ENCODE measurements at regions not wholly inside any gene's neighbourhood (a gene's known extent, or its start where the extent isn't known, plus 50 kb on each side); places are given as distances from the start of the nearest gene placed in this dataset.
"Not testable (repeated sequence)": the region's sequence is repeated elsewhere in the genome, so short reads cannot be mapped to it uniquely, and the experiment has no call there.

DNA sequence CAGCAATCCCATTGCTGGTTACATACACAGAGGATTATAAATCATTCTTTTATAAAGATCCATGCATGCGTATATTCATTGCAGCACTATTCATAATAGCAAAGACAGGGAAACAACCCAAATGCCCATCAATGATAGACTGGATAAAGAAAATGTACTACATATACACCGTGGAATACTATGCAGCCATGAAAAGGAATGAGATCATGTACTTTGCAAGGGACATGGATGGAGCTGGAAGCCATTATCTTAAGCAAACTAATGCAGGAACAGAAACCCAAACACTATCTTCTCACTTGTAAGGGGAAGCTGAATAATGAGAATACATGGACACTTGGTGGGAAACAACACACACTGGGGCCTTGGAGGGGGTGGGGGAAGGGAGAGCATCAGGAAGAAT is 529.7 kb downstream of the TBC1D32 start:
- DNase-seq (ENCODE audit: low spot score) = no peak

DNA sequence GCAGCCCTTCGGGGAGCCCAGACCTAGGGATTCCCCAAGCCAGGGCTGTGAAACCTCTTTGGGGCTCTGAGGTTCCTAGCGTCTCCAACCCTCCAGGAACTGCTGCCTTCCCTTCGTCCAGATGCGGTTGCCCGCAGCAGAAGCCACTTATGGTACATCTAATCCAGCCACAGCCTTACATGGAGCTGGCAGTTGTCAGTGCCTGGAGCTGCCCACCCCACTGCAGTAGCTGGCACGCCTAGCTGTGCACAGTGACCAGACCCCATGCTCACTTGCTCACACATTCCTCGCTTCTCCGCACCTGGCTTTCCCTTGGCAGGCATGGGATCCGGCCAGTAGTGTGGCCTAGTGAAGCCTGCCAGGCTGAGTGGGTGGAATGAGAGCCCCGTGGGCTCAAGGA is 547.6 kb downstream of the TBC1D32 start:
- no peak for DNase-seq (ENCODE audit: low spot score)

DNA sequence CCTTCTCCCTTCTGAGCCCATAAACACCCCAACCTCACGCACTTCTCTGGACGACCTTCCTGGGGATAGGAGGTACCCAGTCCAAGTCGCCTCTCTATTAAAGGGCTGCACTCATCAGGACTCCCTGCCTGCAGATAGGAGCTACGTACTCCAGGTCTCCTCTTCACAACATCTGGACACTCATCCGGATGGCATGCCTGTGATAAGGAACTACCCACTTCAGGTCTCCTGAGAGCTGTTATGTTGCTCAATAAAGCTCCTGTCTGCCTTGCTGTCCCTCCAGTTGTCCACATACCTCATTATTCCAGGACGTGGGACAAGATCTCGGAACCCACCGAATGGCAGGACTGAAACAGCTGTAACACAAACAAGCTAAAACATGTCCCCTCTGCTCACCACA is 548.0 kb downstream of the TBC1D32 start:
- no peak for DNase-seq (ENCODE audit: low spot score)

DNA sequence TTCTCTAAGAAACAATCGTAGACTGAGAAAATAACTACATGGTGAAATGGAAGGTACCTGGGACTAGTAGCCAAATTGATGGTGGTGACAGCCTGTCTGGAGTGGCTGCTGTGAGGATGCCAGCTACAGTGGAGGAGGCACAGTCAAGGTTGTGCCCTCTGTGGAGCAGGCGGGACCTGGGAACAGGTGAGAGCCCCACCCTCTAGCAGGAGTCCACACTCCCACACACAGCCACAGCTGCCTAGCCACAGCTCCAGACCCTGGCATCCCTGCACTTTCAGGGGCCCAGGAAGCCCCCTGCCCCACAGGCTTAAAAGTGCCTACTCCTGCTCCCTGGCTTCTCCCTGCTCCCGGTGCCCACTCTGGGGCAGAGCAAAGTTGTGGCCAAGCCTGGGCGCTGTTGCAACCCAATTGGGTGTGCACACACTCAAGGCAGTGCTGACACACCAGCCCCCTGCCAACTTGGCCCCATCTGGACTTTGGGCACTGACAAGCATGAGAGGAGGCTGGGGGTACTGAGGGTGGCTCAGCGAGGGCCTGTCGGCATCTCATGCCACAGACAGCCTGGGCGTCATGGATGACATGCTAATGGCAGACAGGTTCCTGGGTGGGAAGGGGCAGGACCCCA is 548.7 kb downstream of the TBC1D32 start:
- no peak for DNase-seq (ENCODE audit: low spot score)

DNA sequence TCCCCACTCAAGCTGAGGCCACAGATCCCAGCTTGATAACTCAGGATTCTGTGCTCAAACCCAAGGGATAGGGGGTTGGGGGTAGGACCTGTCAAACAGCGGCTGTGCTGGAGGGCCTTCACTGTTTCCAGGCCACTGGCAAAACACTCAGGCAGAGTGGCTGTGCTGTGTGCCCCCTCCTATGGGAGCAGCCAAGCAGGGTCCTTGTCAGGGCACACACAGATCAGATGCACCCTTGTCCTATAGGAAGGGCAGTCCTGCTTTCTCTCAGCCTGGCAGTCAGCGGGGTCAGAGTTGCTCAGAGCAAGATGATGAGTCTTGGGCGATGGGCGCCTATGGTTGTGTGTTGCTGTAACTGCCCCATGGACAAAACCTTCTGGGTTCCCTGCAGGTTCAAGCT is 554.8 kb downstream of the TBC1D32 start:
- DNase-seq (ENCODE audit: low spot score) = no peak

DNA sequence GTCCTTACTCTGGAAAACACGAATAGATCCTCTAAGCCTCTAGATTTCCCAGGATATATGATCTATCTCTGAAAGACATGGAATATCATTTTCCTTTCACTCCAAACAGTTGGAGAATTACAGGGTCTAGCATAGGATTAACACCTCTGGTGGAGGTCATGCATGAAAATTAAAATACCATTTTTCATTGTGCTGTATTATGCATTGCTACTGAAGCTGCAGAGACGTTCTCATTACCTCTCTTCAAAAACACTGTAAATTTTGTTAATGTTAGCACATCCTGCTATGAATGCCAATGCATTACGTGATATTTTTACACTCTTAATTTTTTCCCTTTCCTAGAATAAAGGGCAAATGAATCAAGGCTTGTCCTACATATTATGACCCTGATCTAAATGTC is 558.6 kb downstream of the TBC1D32 start:
- DNase-seq (ENCODE audit: low spot score) = no peak

DNA sequence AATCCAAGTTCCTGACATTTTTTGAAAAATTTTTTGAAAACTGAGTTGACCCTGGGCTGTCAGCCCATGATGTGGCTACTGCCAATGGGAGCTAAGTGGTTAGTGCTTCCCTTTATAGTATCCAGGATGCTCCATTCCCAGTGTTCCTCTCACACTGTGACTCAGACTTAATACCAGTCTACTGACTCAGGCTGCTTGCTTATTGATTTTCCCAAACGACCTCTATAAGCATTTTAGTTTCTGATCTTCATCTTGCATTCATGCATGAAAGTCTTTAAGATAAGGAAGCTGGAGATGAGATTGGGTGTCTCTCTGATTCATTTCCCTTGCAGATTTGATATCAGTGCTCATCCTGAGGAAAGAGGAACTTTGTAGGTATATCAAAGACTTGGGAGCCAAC is 560.0 kb downstream of the TBC1D32 start:
- DNase-seq (ENCODE audit: low spot score) = no peak

DNA sequence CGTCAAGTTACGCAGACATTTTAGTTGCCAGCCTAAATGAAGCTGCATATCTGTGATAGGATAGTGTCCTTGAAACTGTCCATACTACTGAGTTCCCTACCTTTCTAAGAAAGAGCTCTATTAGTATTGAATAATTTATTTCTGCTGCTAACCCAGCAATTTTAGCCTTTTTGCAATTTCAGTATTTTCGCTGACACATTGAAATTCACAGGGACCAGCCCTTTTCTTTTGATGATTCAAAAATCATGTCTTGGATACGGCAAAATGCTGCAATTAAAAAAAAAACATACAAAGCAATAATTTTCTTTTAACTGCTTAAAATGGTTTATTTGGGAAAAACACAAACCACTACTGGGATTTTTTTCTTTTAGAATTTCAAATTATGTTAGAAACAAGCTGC is 563.3 kb downstream of the TBC1D32 start:
- DNase-seq (ENCODE audit: low spot score) = no peak

DNA sequence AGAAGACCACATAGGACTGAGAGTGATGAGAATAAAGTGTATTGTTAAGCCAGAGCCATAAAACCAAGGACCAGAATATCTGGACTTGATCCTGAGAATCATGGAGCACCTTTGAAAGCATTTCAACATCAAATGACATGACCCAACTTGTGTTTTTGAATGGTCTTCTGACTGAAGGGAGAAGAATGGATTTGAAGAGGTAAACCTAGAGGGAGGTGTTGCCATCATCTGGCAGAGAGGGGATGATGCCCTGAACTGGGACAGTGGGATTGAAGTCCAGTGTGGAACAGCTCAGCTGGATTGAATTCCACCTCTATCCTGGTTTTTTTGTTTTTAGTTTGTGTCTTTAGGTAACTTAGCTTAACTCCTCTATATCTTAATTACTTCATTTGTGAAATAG is 570.0 kb downstream of the TBC1D32 start:
- no peak for DNase-seq (ENCODE audit: low spot score)

DNA sequence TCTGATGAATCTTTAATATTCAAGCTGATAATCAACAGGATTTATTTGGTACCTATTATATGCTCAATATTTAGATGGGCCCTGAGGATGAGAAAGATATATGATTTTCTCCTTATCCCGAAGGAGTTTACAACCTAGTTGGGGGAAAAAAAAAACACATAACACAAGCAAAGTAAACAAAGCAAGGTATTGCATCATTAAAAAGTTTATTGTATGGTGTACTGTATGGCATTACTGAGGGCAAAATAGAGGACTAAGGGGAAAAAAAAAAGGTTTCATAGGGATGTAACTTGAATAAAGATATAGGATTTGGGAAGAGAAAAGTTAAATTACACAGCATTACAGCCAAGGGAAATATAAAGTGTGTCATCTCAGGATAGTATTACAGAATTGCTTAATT is 574.7 kb downstream of the TBC1D32 start:
- no peak for DNase-seq (ENCODE audit: low spot score)

DNA sequence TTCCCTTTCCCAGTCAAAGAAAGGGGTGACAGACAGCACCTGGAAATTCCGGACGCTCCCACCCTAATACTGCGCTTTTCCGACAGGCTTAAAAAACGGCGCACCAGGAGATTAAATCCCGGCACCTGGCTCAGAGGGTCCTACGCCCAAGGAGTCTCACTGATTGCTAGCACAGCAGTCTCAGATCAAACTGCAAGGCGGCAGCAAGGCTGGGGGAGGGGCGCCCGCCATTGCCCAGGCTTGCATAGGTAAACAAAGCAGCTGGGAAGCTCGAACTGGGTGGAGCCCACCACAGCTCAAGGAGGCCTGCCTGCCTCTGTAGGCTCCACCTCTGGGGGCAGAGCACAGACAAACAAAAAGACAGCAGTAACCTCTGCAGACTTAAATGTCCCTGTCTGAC is 585.7 kb downstream of the TBC1D32 start:
- DNase-seq (ENCODE audit: low spot score) = not testable (repeated sequence)

DNA sequence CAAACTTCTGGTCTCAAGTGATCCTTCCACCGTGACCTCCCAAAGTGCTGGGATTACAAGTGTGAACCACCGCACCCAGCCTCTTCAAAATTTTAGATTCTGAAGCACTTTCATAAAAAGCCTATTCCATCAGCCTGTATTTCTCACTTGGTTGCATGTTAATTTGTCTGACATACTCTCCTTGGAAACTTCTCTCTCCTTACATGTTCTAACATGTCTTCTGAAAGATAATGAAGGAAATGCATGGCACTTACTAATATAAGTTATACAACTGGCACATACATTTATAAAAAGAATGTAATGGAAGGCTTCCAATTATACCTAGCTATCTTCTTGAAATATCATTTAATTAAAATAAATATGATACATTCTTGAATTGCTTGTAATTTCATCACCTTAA is 597.5 kb downstream of the TBC1D32 start:
- DNase-seq (ENCODE audit: low spot score) = no peak

DNA sequence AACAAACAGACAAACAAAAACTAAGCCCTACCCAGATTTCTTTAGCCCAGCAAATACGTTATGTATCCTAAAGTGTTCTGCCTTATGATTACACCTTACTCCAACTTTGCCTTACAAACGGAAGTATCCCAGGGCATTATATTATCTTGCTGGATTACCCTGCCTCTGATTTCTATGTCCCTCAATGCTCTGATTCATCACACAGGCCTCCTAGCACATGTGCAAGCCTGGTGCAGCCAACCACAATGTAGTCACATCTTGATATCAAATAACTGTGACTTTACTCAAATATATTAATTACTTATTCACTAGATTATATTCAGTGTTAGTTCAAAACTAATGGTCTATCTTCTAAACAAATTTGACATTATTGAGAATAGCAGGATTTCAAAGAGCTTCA is 598.6 kb downstream of the TBC1D32 start:
- DNase-seq (ENCODE audit: low spot score) = no peak

DNA sequence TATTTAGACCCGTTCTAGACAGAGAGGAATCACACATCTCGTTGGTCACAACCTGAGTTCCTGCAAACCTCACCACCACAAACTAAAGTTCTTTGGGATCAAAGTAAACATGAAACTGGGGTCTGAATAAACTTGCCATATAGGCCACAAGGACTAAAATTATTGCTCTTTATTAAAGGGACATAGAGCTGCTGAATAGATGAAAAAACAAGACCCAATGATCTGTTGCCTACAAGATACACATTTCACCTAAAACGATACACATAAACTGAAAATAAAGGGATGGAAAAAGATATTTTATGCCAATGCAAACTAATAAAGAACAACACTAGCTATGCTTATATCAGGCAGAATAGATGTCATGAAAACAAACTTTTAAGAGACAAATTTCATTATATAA is 623.0 kb downstream of the TBC1D32 start:
- no peak for DNase-seq (ENCODE audit: low spot score)

DNA sequence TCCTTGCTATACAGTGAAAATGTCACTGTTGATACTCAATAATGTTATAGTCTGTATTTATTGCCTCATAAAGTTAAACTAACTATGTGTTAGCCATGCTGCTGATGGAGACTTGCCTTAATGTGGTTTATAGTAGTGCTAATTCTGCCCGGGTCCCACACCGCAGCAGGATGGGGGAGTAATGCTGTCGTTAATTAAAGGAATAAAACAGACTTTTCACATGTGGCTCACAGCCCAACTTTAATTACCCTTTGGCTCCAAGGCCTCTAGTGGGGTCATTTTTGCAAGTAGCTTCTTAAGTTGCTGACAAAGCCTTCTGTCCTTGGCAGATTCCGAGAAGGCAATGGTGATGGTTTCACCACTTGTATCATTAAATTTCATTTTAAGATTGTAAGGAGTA is 634.3 kb downstream of the TBC1D32 start:
- no peak for DNase-seq (ENCODE audit: low spot score)

DNA sequence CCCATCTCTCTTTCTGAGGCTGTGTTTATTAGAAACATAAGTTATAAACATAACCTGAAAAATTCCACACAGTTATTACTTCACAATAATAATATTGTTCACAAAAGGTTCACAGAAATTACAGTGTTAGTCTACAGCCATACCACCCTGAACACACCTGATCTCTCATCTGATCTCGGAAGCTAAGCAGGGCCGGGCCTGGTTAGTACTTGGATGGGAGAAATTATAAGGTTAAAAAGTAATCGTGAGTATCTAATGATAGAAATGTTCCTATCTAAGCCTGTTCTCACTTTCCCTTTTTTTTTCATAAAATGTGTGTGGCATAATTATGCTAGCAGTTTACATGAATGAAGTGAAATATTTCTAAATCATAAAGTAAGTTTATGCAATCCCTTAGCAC is 647.8 kb downstream of the TBC1D32 start:
- no peak for DNase-seq (ENCODE audit: low spot score)

DNA sequence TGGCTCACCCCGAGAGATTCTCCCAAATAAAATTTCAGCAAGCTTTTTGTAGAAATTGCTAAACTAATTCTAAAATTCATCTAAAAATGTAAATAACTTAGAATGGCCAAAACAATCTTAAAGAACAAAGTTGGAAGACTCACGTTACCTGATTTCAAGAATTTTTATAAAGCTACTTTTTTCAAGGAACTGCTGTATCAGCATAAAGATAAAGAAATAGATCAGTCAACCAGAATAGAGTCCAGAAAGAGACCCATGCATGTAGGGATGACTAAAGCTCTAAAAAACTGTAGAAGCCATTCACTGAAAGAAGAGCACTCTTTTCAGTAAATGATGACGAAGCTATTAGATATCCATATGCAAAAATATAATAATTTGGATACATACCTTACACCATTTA is 652.1 kb downstream of the TBC1D32 start:
- DNase-seq (ENCODE audit: low spot score) = no peak

DNA sequence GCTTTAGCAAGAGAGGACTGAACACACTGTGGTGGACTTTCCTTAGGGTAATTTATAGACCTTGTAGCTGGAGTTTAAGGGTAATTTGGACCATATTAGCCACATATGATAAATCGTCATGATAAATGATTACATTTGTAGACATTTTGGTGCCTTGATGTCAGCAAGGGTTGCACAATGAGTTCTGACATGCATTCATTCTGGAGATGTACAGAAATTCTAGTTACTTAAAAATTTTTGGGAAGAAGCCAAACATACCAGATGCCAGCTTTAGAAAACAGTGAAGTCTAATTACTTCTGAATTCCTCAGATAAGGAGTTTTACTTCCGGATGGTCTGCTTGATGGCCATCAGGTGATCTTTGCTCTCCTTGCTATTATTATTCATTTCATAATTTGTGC is 653.1 kb downstream of the TBC1D32 start:
- no peak for DNase-seq (ENCODE audit: low spot score)

DNA sequence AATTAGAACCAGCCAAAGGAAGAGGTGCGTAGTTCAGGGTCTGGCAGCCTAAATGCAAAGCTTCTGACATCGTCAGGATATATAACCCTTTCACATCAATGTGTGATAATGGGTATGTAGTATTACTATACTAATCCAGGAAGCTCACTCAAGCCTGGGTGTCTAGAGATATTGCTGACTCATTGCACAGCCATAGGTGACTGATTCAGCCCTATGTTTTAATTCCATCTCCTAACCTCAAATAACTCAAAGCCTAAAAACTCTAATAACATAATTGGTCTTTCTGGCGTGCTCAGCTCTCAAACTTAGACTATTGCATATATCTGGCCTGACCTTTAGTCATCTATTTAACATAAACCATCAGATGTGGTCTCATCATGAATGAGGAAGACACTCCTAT is 658.4 kb downstream of the TBC1D32 start:
- no peak for DNase-seq (ENCODE audit: low spot score)

DNA sequence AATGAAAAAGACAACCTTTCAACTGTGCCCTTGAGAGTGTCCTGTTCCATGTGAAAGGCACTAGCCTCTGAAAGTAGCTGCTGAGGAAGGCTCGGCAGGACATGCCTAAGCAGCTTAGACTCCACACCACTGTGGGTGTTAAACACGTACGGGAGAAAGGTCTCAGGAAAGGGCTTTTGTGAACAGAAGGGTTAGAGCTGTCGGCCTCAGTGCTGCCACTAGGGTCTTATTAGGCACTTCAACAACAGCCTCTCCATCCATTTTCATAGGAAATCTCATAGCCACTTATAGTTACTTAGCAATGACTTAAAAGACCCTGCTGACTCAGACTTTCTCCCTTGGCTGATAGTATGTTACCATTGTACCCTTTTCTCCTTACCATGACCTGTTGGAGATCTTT is 662.8 kb downstream of the TBC1D32 start:
- no peak for DNase-seq (ENCODE audit: low spot score)

DNA sequence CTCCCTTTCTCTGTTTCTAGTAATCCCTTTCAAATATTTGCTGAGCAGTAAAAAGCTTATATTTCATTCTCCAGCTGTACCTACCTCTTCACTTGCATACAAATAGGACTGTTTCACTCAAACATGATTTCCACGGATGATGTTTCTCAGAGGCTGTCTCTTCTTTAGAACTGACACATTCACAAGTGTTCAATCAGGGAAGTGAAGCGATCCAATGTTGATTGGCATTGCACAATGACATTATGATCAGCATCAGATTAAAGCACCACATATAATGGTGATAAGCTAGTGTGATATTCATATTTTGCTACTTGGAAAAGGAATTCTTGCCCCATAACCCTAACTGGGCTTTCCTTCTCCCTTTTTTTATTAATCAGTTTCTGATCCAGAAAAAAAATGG is 681.8 kb downstream of the TBC1D32 start:
- DNase-seq (ENCODE audit: low spot score) = no peak

DNA sequence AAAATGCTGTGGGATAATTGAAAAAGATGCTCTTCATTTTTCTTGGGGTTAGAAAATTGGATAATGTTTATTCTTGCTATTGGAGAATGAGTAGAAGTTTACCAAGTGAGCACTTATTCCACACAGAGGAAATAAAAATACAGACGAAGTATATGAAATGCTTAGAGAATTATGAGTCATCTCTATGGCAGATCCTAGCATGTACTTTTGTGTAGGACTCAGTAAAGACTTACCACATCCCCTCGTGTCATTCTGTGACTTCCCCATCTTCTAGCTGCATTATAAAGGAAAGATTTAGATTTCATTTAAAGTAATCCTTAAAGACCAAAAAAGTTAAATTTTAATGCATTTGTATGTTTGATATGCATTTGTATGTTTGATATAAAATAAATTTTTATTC is 685.6 kb downstream of the TBC1D32 start:
- DNase-seq (ENCODE audit: low spot score) = no peak

DNA sequence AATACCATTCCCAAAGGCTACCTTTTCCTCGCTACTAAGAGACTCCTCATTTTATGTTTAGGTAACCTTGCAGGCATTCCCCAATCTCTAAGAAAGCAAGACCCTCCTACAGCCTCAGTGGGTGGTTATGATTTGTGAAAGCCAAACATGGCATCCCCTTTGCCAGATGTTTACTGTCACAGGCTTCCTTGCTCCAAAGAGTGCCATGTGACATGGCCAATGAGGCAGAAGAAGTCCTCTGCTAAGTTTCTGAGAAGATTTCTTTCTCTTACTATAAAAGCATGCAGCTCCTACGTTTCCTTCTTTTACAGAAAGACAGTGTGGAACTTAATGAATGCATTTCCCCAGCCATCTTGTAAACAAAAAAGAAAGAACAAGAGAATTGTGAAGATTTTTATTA is 688.2 kb downstream of the TBC1D32 start:
- no peak for DNase-seq (ENCODE audit: low spot score)

DNA sequence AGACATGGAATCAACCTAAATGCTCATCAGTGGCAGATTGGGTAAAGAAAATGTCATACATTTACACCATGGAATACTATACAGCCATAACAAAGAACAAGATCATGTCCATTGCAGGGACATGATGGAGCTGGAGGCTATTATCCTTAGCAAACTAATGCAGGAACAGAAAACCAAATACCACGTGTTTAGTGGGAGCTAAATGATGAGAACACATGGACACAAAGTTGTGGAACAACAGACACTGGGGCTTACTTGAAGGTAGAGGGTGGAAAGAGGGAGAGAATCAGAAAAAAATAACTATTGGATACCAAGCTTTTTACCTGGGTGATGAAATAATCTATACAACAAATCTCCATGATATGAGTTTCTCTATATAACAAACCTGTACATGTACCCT is 701.3 kb downstream of the TBC1D32 start:
- DNase-seq (ENCODE audit: low spot score) = no peak

DNA sequence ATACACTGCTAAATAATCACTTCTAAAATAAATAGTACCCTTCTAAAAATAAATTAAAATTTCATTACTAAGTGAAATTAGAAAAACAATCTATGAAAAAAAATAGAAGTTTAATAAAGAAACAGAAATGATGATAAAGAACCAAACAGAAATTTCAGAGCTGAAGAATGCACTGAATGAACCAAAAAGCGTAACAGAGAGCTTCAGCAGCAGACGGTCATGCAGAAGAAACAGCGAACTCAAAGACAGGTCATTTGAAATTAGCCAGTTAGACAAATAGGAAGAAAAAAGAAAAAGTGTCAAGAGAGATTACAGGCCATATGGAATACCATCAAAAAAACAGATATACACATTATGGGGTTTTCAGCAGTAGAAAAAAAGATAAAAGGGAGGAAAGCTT is 706.7 kb downstream of the TBC1D32 start:
- no peak for DNase-seq (ENCODE audit: low spot score)
